HG03342 (cell line): ENCODE measurements at regions not wholly inside any gene's neighbourhood (a gene's known extent, or its start where the extent isn't known, plus 50 kb on each side); places are given as distances from the start of the nearest gene placed in this dataset.

Experiments
- ATAC-seq: cut with Tn5 transposase; IDR thresholded peaks from one replicate; pipeline ENCODE4 v1.9.1; 2021; ENCODE audit warnings: mild to moderate bottlenecking, moderate library complexity; ENCODE audit not compliant: unreplicated experiment

- ATAC-seq = no peak
Observed at GRCh38 chr15:96565266-96565665, 234.8 kb downstream of the NR2F2 start.

- no peak for ATAC-seq
Observed at GRCh38 chr15:96574782-96575181, 244.3 kb downstream of the NR2F2 start.

- no peak for ATAC-seq
Observed at GRCh38 chr15:96576596-96576995, 246.1 kb downstream of the NR2F2 start.

GRCh38 chr15:96578393-96578792 is 247.9 kb downstream of the NR2F2 start:
- no peak for ATAC-seq

GRCh38 chr15:96581371-96581770 is 250.9 kb downstream of the NR2F2 start:
- no peak for ATAC-seq

GRCh38 chr15:96582473-96582872 is 252.0 kb downstream of the NR2F2 start:
- no peak for ATAC-seq

- ATAC-seq = no peak
Observed at GRCh38 chr15:96583671-96584070, 253.2 kb downstream of the NR2F2 start.

- no peak for ATAC-seq
Observed at GRCh38 chr15:96585484-96586386, 255.2 kb downstream of the NR2F2 start.

- ATAC-seq = no peak
Observed at GRCh38 chr15:96586901-96587300, 256.4 kb downstream of the NR2F2 start.

GRCh38 chr15:96589864-96590263 is 259.4 kb downstream of the NR2F2 start:
- ATAC-seq = no peak

GRCh38 chr15:96593735-96594134 is 263.2 kb downstream of the NR2F2 start:
- ATAC-seq = no peak

GRCh38 chr15:96595951-96596350 is 265.5 kb downstream of the NR2F2 start:
- ATAC-seq = no peak

- ATAC-seq = no peak
Observed at GRCh38 chr15:96598514-96598913, 268.0 kb downstream of the NR2F2 start.

GRCh38 chr15:96599268-96599667 is 268.8 kb downstream of the NR2F2 start:
- ATAC-seq = no peak

- ATAC-seq = no peak
Observed at GRCh38 chr15:96600350-96600749, 269.9 kb downstream of the NR2F2 start.

GRCh38 chr15:96606617-96607016 is 276.1 kb downstream of the NR2F2 start:
- ATAC-seq = no peak

GRCh38 chr15:96610757-96611156 is 280.3 kb downstream of the NR2F2 start:
- no peak for ATAC-seq

- ATAC-seq = no peak
Observed at GRCh38 chr15:96612917-96613316, 282.4 kb downstream of the NR2F2 start.

- ATAC-seq = no peak
Observed at GRCh38 chr15:96619174-96619573, 288.7 kb downstream of the NR2F2 start.

GRCh38 chr15:96622714-96623113 is 292.2 kb downstream of the NR2F2 start:
- no peak for ATAC-seq

GRCh38 chr15:96625256-96625655 is 294.8 kb downstream of the NR2F2 start:
- no peak for ATAC-seq

GRCh38 chr15:96627031-96627568 is 296.6 kb downstream of the NR2F2 start:
- ATAC-seq = no peak
